Activated B cell treated with CpG ODN at 0.5 μM for 24 hours (primary cell): ENCODE measurements at regions not wholly inside any gene's neighbourhood (a gene's known extent, or its start where the extent isn't known, plus 50 kb on each side); places are given as distances from the start of the nearest gene placed in this dataset.

Experiments
- ATAC-seq: fragments of 200-7000 bp; cut with Tn5 transposase; one replicate; pipeline ENCODE4 v1.10.0; 2021; ENCODE audit warnings: low read depth, mild to moderate bottlenecking, moderate library complexity
- CTCF ChIA-PET: fragments of 350-600 bp; sonication (Branson Sonifier 250); formaldehyde crosslinking; loops from one replicate; lab custom pipeline; 2021; ENCODE audit warnings: antibody characterized with exemption; lab: Charles Lee
- POLR2A ChIA-PET: fragments of 350-600 bp; sonication (Branson Sonifier 250); formaldehyde crosslinking; loops from one replicate; lab custom pipeline; 2021; ENCODE audit warnings: antibody characterized with exemption; lab: Charles Lee
- DNase-seq: peaks from one replicate; pipeline ENCODE4 v3.0.0; 2022
- H3K27ac Mint-ChIP-seq: one replicate; pipeline ENCODE4 v1.8.0; 2020; ENCODE audit warnings: mixed read lengths
- H3K27me3 Mint-ChIP-seq: one replicate; pipeline ENCODE4 v1.8.0; 2021; ENCODE audit warnings: mixed read lengths
- H3K36me3 Mint-ChIP-seq: one replicate; pipeline ENCODE4 v1.8.0; 2021; ENCODE audit warnings: low read depth, mixed read lengths
- H3K4me1 Mint-ChIP-seq: one replicate; pipeline ENCODE4 v1.8.0; 2021; ENCODE audit warnings: mixed read lengths
- H3K4me3 Mint-ChIP-seq: one replicate; pipeline ENCODE4 v1.8.0; 2020; ENCODE audit warnings: mild to moderate bottlenecking, mixed read lengths
- H3K9me3 Mint-ChIP-seq: one replicate; pipeline ENCODE4 v1.8.0; 2020; ENCODE audit warnings: mixed read lengths
- CTCF ChIP-seq: fragments of 200-600 bp; IDR thresholded peaks from one replicate; pipeline ENCODE4 v1.8.0; 2022; ENCODE audit warnings: antibody characterized with exemption, mild to moderate bottlenecking
- intact Hi-C: fragments of 100-400 bp; cut with micrococcal nuclease; formaldehyde crosslinking; loops from one replicate; pipeline ENCODE4 v1.15.1; 2024

DNA sequence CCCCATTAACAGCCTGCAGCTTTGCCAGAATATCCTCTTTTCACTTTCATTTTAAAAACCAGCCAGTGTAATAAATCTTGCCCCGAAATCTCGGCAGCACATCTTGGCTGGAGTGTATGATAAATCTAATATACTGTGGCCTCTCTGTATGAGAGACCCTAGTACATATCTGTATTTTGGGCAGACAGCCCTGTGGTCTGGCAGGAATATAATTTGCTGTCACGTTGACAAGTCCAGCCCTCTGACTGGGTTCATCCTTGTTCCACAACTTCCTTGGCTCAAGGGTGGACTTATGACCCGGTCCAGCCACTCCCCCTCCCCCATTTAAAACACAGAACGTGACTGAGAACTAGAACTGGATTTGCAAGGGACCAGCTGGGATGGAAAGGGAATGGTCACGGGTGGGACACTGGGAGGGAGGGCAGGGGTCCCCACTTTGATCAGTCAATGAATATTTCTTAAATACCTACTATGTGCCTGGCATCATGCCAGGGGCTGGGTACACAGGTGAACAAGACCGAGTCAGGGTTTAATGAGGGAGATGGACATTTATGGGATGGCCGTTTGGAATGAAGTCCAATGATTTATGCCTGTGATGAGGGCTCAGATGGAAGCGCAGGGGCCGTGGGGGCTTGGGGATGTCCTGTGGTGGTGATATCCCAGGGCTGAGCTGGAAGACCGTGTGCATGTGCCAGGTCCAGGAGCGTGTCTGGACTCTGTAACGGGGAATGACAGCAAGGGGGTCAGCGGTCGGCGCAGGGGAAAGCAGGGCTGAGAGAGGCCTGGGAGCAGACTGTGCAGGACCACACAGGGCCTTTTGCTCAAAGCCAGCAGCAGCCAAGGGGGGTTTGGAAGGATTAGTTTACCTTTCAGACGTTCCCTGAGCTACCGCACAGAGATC lies 190.5 kb downstream of the PHETA1 start:
- H3K36me3 Mint-ChIP-seq, result no peaks in the 10 kb centered on the region
- TF ChIP-seq CTCF, result no peak
- no peak overlapping the region for H3K27ac Mint-ChIP-seq
- POLR2A ChIA-PET, result no interaction called here
- no peak for ATAC-seq
- CTCF ChIA-PET, result no interaction called here
- no peaks in the 10 kb centered on the region for H3K9me3 Mint-ChIP-seq
- H3K4me1 Mint-ChIP-seq, result no peaks in the 10 kb centered on the region
- no peak for DNase-seq
- peaks cover 42% of the 10 kb centered on the region for H3K27me3 Mint-ChIP-seq
- H3K4me3 Mint-ChIP-seq, result no peak overlapping the region
- intact Hi-C loops, result no loop called here

- H3K4me3 Mint-ChIP-seq, result no peak overlapping the region
- TF ChIP-seq CTCF, result no peak
- H3K4me1 Mint-ChIP-seq, result peaks cover 6% of the 10 kb centered on the region
- H3K36me3 Mint-ChIP-seq, result no peaks in the 10 kb centered on the region
- intact Hi-C loops, result no loop called here
- no peak overlapping the region for H3K27ac Mint-ChIP-seq
- DNase-seq (no peak), ATAC-seq (no peak)
- H3K27me3 Mint-ChIP-seq, result peaks cover 26% of the 10 kb centered on the region
- ChIA-PET POLR2A (no interaction called here), CTCF (no interaction called here)
- H3K9me3 Mint-ChIP-seq, result no peaks in the 10 kb centered on the region
Observed at GRCh38 chr12:111175396-111176094, 193.3 kb downstream of the PHETA1 start.

DNA sequence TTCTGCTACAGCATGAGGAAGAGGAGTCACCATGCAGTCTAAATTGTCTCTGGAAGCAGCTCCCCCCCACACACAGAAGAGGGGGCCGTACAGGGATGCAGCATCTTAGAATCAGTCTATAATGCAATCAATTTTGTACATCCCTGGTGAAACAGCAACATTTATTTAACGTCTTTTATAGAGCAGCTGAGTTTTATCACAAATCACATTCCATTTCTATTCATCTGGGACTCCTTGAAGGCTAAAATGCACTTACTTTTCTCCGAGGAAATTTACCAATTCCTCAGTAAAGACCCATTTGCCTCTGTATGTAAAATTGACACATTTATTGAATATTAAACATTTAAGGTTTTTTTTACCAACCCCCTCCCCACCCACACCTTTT lies 193.9 kb downstream of the PHETA1 start:
- no peaks in the 10 kb centered on the region for H3K9me3 Mint-ChIP-seq
- CTCF ChIA-PET, result no interaction called here
- peaks cover 22% of the 10 kb centered on the region for H3K27me3 Mint-ChIP-seq
- POLR2A ChIA-PET, result no interaction called here
- peaks cover 11% of the 10 kb centered on the region for H3K4me1 Mint-ChIP-seq
- DNase-seq (no peak), ATAC-seq (no peak)
- intact Hi-C loops, result no loop called here
- H3K27ac Mint-ChIP-seq, result no peak overlapping the region
- TF ChIP-seq CTCF, result no peak
- no peak overlapping the region for H3K4me3 Mint-ChIP-seq
- H3K36me3 Mint-ChIP-seq, result no peaks in the 10 kb centered on the region

DNA sequence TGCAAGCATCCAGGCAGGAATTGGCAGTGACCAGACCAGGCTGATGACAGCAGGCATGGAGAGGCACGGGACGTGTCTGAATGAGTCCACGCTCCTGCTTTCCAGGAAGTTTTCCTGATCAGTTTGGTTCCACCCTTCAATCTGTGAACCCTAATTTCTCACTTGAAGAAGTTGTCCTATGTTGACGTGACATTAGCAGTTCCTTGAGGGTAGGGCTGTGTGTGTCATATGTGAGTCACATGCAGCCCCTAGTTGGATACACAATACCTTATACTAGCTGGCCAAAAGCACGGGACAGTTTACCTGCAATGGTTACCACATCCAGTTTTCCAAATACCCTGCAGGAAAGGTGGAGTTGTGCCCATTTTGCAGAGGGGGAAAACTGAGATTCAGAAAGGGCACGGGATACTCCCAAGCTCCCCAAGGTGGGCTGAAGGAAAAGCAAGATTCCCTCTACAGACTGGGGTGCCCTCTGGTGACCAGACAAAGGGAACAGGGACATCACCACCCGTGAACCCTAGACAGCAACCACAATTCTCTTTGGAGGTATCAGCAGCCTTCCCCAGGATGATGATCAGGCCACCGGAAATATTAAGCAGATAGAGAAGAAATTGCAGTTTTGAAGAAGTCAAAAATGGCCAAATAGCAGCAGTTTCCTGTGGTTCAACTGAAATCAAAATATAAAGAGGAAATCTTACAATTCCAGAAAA lies 194.5 kb downstream of the PHETA1 start:
- H3K27me3 Mint-ChIP-seq, result peaks cover 20% of the 10 kb centered on the region
- CTCF ChIA-PET, result no interaction called here
- peaks cover 14% of the 10 kb centered on the region for H3K4me1 Mint-ChIP-seq
- POLR2A ChIA-PET, result no interaction called here
- H3K36me3 Mint-ChIP-seq, result no peaks in the 10 kb centered on the region
- no peak overlapping the region for H3K4me3 Mint-ChIP-seq
- DNase-seq, result no peak
- no peak for ATAC-seq
- no peak for TF ChIP-seq CTCF
- H3K27ac Mint-ChIP-seq, result no peak overlapping the region
- no peaks in the 10 kb centered on the region for H3K9me3 Mint-ChIP-seq
- intact Hi-C loops, result no loop called here

DNA sequence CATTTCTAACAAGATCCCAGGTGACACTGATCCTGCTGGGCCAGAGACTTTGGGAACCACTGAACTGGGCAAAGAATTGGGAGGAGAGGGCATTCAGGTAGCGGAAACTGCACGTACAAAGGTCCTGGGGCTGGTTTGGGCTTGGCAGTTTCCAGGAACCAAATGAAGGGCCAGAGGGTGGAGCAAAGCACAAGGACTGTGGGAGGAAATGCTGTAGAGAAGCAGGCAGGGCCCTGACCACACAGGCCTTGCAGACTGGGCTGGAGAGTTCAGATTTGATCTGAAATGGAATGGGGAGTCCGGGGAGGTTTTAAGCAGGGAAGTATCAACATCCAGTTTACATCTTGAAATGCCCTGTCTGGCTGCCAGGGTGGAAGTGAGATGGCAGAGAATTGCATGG lies 195.1 kb downstream of the PHETA1 start:
- ATAC-seq (no peak), DNase-seq (no peak)
- TF ChIP-seq CTCF, result no peak
- Mint-ChIP-seq H3K4me3 (no peak overlapping the region), H3K4me1 (peaks cover 14% of the 10 kb centered on the region), H3K27ac (no peak overlapping the region), H3K27me3 (peaks cover 18% of the 10 kb centered on the region), H3K9me3 (no peaks in the 10 kb centered on the region), H3K36me3 (no peaks in the 10 kb centered on the region)
- intact Hi-C loops, result no loop called here
- CTCF ChIA-PET, result no interaction called here
- POLR2A ChIA-PET, result no interaction called here
